HEK293T (cell line): ENCODE measurements at regions not wholly inside any gene's neighbourhood (a gene's known extent, or its start where the extent isn't known, plus 50 kb on each side); places are given as distances from the start of the nearest gene placed in this dataset.

Source experiments
- CTCF ChIA-PET: fragments of 350-600 bp; formaldehyde crosslinking; extraction: SDS; loops from one replicate; lab custom pipeline; 2021; ENCODE audit warnings: antibody characterized with exemption, inconsistent platforms; lab: Yijun Ruan, JAX
- POLR2A ChIA-PET: fragments of 350-600 bp; formaldehyde crosslinking; extraction: SDS; loops from one replicate; lab custom pipeline; 2020; ENCODE audit warnings: antibody characterized with exemption, inconsistent platforms; lab: Yijun Ruan, JAX
- DNase-seq: peaks from one replicate; pipeline ENCODE4 v3.0.0; 2012; ENCODE audit warnings: mixed read lengths; ENCODE audit errors: extremely low spot score
- ARNT ChIP-seq: fragments of 450-650 bp; IDR thresholded peaks from 2 replicates; pipeline ENCODE4 v1.6.1; 2017; ENCODE audit warnings: mild to moderate bottlenecking
- BHLHE40 ChIP-seq: fragments of 450-650 bp; IDR thresholded peaks from 2 replicates; pipeline ENCODE4 v1.6.1; 2016; ENCODE audit warnings: mild to moderate bottlenecking, moderate library complexity, borderline replicate concordance
- CTBP1 ChIP-seq: fragments of 450-650 bp; IDR thresholded peaks from 2 replicates; pipeline ENCODE4 v1.6.1; 2016; ENCODE audit warnings: borderline replicate concordance
- ELF4 ChIP-seq: fragments of 450-650 bp; IDR thresholded peaks from 2 replicates; pipeline ENCODE4 v1.6.1; 2017; ENCODE audit warnings: antibody characterized with exemption
- FOXA1 ChIP-seq: fragments of 450-650 bp; IDR thresholded peaks from 2 replicates; pipeline ENCODE4 v1.6.1; 2016; ENCODE audit warnings: mild to moderate bottlenecking
- FOXK2 ChIP-seq: fragments of 450-650 bp; IDR thresholded peaks from 2 replicates; pipeline ENCODE4 v1.6.1; 2016; ENCODE audit warnings: mild to moderate bottlenecking
- FOXM1 ChIP-seq: fragments of 450-650 bp; IDR thresholded peaks from 2 replicates; pipeline ENCODE4 v1.6.1; 2017; ENCODE audit warnings: mild to moderate bottlenecking, borderline replicate concordance
- HDGF ChIP-seq: fragments of 450-650 bp; IDR thresholded peaks from 2 replicates; pipeline ENCODE4 v1.6.1; 2017; ENCODE audit warnings: antibody characterized with exemption, borderline replicate concordance
- L3MBTL2 ChIP-seq: fragments of 450-650 bp; conservative IDR thresholded peaks from 2 replicates; pipeline ENCODE4 v1.6.1; 2016; ENCODE audit warnings: mild to moderate bottlenecking
- LEF1 ChIP-seq: fragments of 450-650 bp; IDR thresholded peaks from 2 replicates; pipeline ENCODE4 v1.6.1; 2017; ENCODE audit warnings: mild to moderate bottlenecking, borderline replicate concordance
- NFRKB ChIP-seq: fragments of 450-650 bp; IDR thresholded peaks from 2 replicates; pipeline ENCODE4 v1.6.1; 2016; ENCODE audit warnings: mild to moderate bottlenecking, moderate library complexity
- SP1 ChIP-seq: fragments of 450-650 bp; IDR thresholded peaks from 2 replicates; pipeline ENCODE4 v1.6.1; 2017
- SUZ12 ChIP-seq: fragments of 450-650 bp; IDR thresholded peaks from 2 replicates; pipeline ENCODE4 v1.6.1; 2016; ENCODE audit warnings: mild to moderate bottlenecking
- TARDBP ChIP-seq: fragments of 450-650 bp; IDR thresholded peaks from 2 replicates; pipeline ENCODE4 v1.6.1; 2016
- ZNF384 ChIP-seq: fragments of 450-650 bp; IDR thresholded peaks from 2 replicates; pipeline ENCODE4 v1.6.1; 2016
- TF ChIP-seq, protein P1 (sequence below): fragments of 450-650 bp; IDR thresholded peaks from 2 replicates; pipeline ENCODE4 v1.6.1; 2016

DNA sequence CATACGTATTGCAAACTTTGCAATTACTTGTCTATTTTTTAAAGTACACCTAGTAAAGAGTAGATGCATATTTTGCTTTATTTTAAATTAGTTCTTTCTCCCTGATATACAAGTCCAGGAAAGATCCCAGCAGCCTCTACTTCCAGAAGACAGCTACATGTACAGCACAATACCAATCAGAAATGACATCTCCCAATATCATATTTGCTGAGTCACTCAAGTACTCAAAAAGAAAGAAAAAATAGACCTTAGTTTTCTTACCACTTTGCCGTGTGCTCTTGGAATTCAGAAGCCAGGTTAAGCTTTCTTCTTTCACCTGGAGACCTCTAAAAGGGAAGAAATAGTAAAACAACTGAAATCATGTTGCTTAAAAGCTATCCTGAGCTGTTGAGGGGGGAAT, 412.6 kb upstream of the RUNX1 start:
- TF ChIP-seq HDGF, result no peak
- no peak for TF ChIP-seq L3MBTL2
- ChIA-PET POLR2A (no interaction called here), CTCF (no interaction called here)
- no peak for DNase-seq

DNA sequence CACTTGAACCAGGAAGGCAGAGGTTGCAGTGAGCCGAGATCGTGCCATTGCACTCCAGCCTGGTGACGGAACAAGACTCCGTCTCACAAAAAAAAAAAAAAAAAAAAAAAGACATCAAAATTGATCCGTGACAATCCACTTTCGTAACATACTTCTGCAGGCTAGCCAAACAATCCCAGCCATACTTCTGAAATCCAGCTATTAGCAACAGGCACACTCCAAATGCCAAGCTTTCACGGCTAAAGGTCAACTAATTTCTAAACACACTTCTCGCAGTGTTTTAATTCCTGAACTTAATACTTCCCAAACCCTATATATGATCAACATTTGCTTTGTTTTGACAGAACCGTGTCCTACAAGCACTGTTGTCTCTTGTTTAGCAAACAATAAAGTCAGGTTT, 411.3 kb upstream of the RUNX1 start:
- no peak for TF ChIP-seq BHLHE40
- no peak for TF ChIP-seq FOXA1
- TF ChIP-seq FOXK2, result no peak
- TF ChIP-seq SUZ12, result no peak
- TF ChIP-seq FOXM1, result no peak
- no peak for TF ChIP-seq L3MBTL2
- no peak for TF ChIP-seq HDGF
- TF ChIP-seq, protein P1, sequence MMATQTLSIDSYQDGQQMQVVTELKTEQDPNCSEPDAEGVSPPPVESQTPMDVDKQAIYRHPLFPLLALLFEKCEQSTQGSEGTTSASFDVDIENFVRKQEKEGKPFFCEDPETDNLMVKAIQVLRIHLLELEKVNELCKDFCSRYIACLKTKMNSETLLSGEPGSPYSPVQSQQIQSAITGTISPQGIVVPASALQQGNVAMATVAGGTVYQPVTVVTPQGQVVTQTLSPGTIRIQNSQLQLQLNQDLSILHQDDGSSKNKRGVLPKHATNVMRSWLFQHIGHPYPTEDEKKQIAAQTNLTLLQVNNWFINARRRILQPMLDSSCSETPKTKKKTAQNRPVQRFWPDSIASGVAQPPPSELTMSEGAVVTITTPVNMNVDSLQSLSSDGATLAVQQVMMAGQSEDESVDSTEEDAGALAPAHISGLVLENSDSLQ, result no peak
- no peak for TF ChIP-seq ZNF384
- TF ChIP-seq NFRKB, result no peak
- TF ChIP-seq ARNT, result no peak
- TF ChIP-seq LEF1, result no peak
- TF ChIP-seq TARDBP, result no peak
- no peak for TF ChIP-seq SP1
- TF ChIP-seq CTBP1, result no peak
- no peak for TF ChIP-seq ELF4
- ChIA-PET CTCF (no interaction called here), POLR2A (no interaction called here)
- DNase-seq, result no peak

DNA sequence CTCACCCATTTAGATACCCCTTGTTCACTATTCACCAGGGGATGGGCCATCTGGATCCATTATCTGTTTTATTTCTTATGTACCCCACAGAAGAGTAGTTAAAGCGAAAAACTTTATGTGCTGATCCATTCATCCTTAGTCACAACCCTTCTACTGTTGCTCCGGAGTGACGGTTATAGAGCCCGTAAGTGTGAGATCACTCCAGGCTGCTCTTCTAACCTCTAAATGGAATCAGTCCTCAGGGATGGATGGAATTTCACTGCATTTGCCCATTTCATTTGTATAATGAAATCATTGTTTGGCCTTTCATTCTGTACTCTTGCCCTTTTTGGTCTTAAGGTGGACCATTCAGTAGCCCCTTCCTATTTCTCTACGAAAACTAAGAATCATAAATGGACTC, 409.3 kb upstream of the RUNX1 start:
- ChIA-PET POLR2A (no interaction called here), CTCF (no interaction called here)
- no peak for DNase-seq
- TF ChIP-seq TARDBP, result no peak
- no peak for TF ChIP-seq SUZ12
- TF ChIP-seq ELF4, result no peak
- no peak for TF ChIP-seq FOXM1
- no peak for TF ChIP-seq FOXK2
- no peak for TF ChIP-seq NFRKB
- TF ChIP-seq BHLHE40, result no peak
- TF ChIP-seq FOXA1, result no peak
- no peak for TF ChIP-seq SP1
- TF ChIP-seq LEF1, result no peak
- no peak for TF ChIP-seq ZNF384
- TF ChIP-seq HDGF, result no peak
- no peak for TF ChIP-seq ARNT
- no peak for TF ChIP-seq L3MBTL2
- no peak for TF ChIP-seq CTBP1
- TF ChIP-seq, protein P1, result no peak

DNA sequence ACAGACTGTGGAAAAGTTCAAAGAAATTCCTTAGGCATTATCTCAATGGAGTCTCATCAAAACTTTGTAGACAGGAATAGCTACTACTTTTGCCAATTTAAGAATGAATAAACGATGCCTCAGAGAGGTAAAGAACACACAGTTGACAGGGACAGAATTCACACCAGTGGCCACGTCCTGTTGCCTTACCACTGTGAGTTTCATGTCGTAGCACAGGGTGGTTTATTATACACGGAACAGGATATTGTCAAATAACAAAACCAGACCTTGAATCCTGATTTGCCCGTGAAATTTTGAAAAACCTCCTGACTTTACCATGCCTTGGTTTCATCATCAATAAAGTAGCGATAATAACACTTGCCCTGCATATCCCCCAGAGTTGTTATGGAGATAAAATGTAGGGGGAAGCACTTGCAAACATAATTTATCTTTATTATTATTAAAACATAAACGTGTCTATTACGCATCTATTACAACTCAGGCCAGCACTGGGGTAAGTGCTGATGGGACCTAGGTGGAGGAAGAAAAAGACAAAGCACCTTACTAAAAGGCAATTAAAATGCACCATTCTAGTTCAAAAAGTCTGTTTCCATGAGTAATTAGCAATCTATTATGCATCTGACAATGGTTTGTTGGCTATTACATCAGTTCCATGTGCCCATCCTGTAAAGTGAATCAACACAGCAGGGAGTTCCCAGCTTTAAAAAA, 408.1 kb upstream of the RUNX1 start:
- TF ChIP-seq LEF1 (no peak), L3MBTL2 (no peak), SP1 (no peak), SUZ12 (no peak), FOXM1 (no peak), TARDBP (no peak), HDGF (no peak)
- TF ChIP-seq, protein P1, result no peak
- ChIA-PET POLR2A (no interaction called here), CTCF (no interaction called here)
- DNase-seq, result no peak

DNA sequence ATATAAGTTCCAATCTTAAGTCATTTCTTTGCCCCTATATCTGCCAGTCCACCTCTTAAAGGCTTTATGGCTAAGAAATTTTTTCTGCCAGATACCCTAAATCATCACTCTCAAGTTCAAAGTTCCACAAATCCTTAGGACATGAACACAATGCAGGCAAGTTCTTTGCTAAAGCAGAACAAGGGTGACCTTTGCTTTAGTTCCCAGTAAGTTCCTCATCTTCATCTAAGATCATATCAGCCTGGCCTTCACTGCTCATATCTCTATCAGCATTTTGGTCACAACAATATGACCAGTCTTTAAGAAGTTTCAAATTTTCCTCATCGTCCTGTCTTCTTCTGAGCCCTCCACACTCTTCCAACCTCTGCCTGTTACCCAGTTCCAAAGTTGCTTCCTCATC, 402.2 kb upstream of the RUNX1 start:
- no peak for DNase-seq
- ChIA-PET POLR2A (no interaction called here), CTCF (no interaction called here)
- no peak for TF ChIP-seq L3MBTL2

DNA sequence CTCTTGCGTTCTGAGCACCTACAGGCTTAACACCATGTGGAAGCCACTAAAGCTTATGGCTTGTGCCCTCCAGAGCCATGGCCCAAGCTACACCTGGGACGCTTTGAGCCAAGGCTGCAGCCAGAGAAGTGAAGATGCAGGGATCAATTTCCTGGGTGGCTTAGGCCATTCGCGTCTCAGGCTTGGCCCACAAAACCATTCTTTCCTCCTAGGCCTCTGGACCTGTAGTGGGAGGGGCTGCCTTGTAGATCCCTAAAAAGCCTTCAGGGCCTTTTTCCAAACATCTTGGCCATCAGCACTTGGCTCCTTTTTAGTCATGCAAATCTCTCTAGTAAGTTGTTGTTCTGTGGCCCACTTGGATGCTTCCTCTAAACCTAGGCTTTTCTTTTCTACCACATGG, 401.7 kb upstream of the RUNX1 start:
- DNase-seq, result no peak
- ChIA-PET CTCF (no interaction called here), POLR2A (no interaction called here)
- TF ChIP-seq SP1 (no peak), SUZ12 (no peak), LEF1 (no peak), ZNF384 (no peak), FOXA1 (no peak), BHLHE40 (no peak), HDGF (no peak), ELF4 (no peak), TARDBP (no peak), FOXM1 (no peak), CTBP1 (no peak), ARNT (no peak), L3MBTL2 (no peak), NFRKB (no peak), FOXK2 (no peak)
- TF ChIP-seq, protein P1, result no peak
